H9 (cell line): ENCODE measurements at regions not wholly inside any gene's neighbourhood (a gene's known extent, or its start where the extent isn't known, plus 50 kb on each side); places are given as distances from the start of the nearest gene placed in this dataset.
A peak's percentile ranks its signal among the peaks of the same experiment; 100 is the strongest.

Experiments used
- DNase-seq: peaks from one replicate; pipeline ENCODE4 v3.0.0-alpha.2; 2017
- H2AFZ ChIP-seq: one replicate; pipeline ENCODE4 v1.6.1; 2013; ENCODE audit warnings: mild to moderate bottlenecking, low read length, control low read depth, moderate library complexity
- H2AK5ac ChIP-seq: 2 replicates; pipeline ENCODE4 v1.6.1; 2013; ENCODE audit warnings: low read length, control low read depth, mixed read lengths; ENCODE audit not compliant: insufficient read length
- H2BK120ac ChIP-seq: one replicate; pipeline ENCODE4 v1.6.1; 2013; ENCODE audit warnings: low read depth, mild to moderate bottlenecking, low read length, control low read depth, inconsistent platforms; ENCODE audit not compliant: poor library complexity, severe bottlenecking
- H2BK12ac ChIP-seq: 2 replicates; pipeline ENCODE4 v1.6.1; 2013; ENCODE audit warnings: low read length, control low read depth, mixed read lengths, low read depth; ENCODE audit not compliant: insufficient read length
- H2BK15ac ChIP-seq: 2 replicates; pipeline ENCODE4 v1.6.1; 2013; ENCODE audit warnings: low read depth, low read length, control low read depth
- H2BK20ac ChIP-seq: one replicate; pipeline ENCODE4 v1.6.1; 2013; ENCODE audit warnings: low read depth, mild to moderate bottlenecking, low read length, control low read depth, inconsistent platforms; ENCODE audit not compliant: poor library complexity, severe bottlenecking
- H2BK5ac ChIP-seq: 2 replicates; pipeline ENCODE4 v1.6.1; 2013; ENCODE audit warnings: low read length, control low read depth, mixed read lengths; ENCODE audit not compliant: insufficient read length
- H3K14ac ChIP-seq: 2 replicates; pipeline ENCODE4 v1.6.1; 2013; ENCODE audit warnings: low read length, control low read depth; ENCODE audit not compliant: insufficient read depth
- H3K18ac ChIP-seq: 2 replicates; pipeline ENCODE4 v1.6.1; 2013; ENCODE audit warnings: low read depth, mild to moderate bottlenecking, mixed read lengths, low read length, control low read depth; ENCODE audit not compliant: insufficient read length
- H3K23ac ChIP-seq: 2 replicates; pipeline ENCODE4 v1.6.1; 2013; ENCODE audit warnings: low read length, control low read depth, mixed read lengths, low read depth; ENCODE audit not compliant: insufficient read length
- H3K23me2 ChIP-seq: 2 replicates; pipeline ENCODE4 v1.6.1; 2013; ENCODE audit warnings: low read depth, mild to moderate bottlenecking, mixed read lengths, low read length, control low read depth; ENCODE audit not compliant: insufficient read length, poor library complexity, severe bottlenecking
- H3K27ac ChIP-seq: 2 replicates; pipeline ENCODE4 v1.5.1; 2013; ENCODE audit warnings: low read length, control low read depth, mixed read lengths, low read depth; ENCODE audit not compliant: insufficient read length
- H3K27me3 ChIP-seq: 2 replicates; pipeline ENCODE4 v1.6.1; 2013; ENCODE audit warnings: low read length, control low read depth, inconsistent platforms; ENCODE audit not compliant: insufficient read depth
- H3K4ac ChIP-seq: 2 replicates; pipeline ENCODE4 v1.6.1; 2013; ENCODE audit warnings: low read depth, mild to moderate bottlenecking, control low read depth, inconsistent platforms, low read length, moderate library complexity
- H3K4me1 ChIP-seq: 2 replicates; pipeline ENCODE4 v1.6.1; 2013; ENCODE audit warnings: low read length, control low read depth, inconsistent platforms; ENCODE audit not compliant: insufficient read depth
- H3K4me2 ChIP-seq: 2 replicates; pipeline ENCODE4 v1.6.1; 2013; ENCODE audit warnings: low read length, control low read depth, mixed read lengths; ENCODE audit not compliant: insufficient read length, insufficient read depth
- H3K56ac ChIP-seq: 2 replicates; pipeline ENCODE4 v1.6.1; 2013; ENCODE audit warnings: low read depth, mild to moderate bottlenecking, mixed read lengths, low read length, control low read depth; ENCODE audit not compliant: insufficient read length
- H3K79me1 ChIP-seq: 2 replicates; pipeline ENCODE4 v1.6.1; 2013; ENCODE audit warnings: low read depth, mild to moderate bottlenecking, moderate library complexity, low read length, control low read depth, inconsistent platforms; ENCODE audit not compliant: insufficient read depth, poor library complexity, severe bottlenecking
- H3K79me2 ChIP-seq: 2 replicates; pipeline ENCODE4 v1.6.1; 2013; ENCODE audit warnings: low read length, control low read depth, inconsistent platforms; ENCODE audit not compliant: insufficient read depth
- H3K9ac ChIP-seq: 2 replicates; pipeline ENCODE4 v1.6.1; 2013; ENCODE audit warnings: low read length, control low read depth, mixed read lengths; ENCODE audit not compliant: insufficient read length; ENCODE audit errors: extremely low read depth
- H3K9me3 ChIP-seq: one replicate; pipeline ENCODE4 v1.6.1; 2013; ENCODE audit warnings: low read depth, low read length, inconsistent platforms; ENCODE audit not compliant: control insufficient read depth
- H3T11ph ChIP-seq: one replicate; pipeline ENCODE4 v1.6.1; 2013; ENCODE audit warnings: mild to moderate bottlenecking, low read length, control low read depth, inconsistent platforms
- H4K20me1 ChIP-seq: one replicate; pipeline ENCODE4 v1.6.1; 2013; ENCODE audit not compliant: control insufficient read depth, insufficient read length, insufficient read depth
- H4K5ac ChIP-seq: 2 replicates; pipeline ENCODE4 v1.6.1; 2013; ENCODE audit warnings: low read depth, mild to moderate bottlenecking, mixed read lengths, low read length, control low read depth; ENCODE audit not compliant: insufficient read length
- H4K8ac ChIP-seq: replicated peaks from 2 replicates; pipeline ENCODE4 v1.6.1; 2013; ENCODE audit warnings: low read length, control low read depth, mixed read lengths, low read depth; ENCODE audit not compliant: insufficient read length
- H4K91ac ChIP-seq: 2 replicates; pipeline ENCODE4 v1.6.1; 2013; ENCODE audit warnings: low read depth, mild to moderate bottlenecking, moderate library complexity, mixed read lengths, low read length, control low read depth; ENCODE audit not compliant: insufficient read length
- H3K27ac Mint-ChIP-seq, 3 experiments: 2 replicates in 2 of 3; 3 replicates in 1 of 3; pipeline ENCODE4 v1.8.0; 2020 to 2021; ENCODE audit warnings: mixed read lengths in 3 of 3, mild to moderate bottlenecking in 1 of 3, moderate library complexity in 1 of 3
- H3K27me3 Mint-ChIP-seq: 2 replicates; pipeline ENCODE4 v1.8.0; 2021; ENCODE audit warnings: low read depth, mild to moderate bottlenecking, moderate library complexity, mixed read lengths
- H3K36me3 Mint-ChIP-seq, 3 experiments: 2 replicates in 2 of 3; 3 replicates in 1 of 3; pipeline ENCODE4 v1.8.0; 2020 to 2021; ENCODE audit warnings: low read depth in 3 of 3, mixed read lengths in 3 of 3; ENCODE audit not compliant: insufficient read depth in 1 of 3
- H3K4me1 Mint-ChIP-seq, 2 experiments: 2 replicates each; pipeline ENCODE4 v1.8.0; 2020; ENCODE audit warnings: mixed read lengths in 2 of 2
- H3K4me3 Mint-ChIP-seq, 2 experiments: 2 replicates in 1 of 2; 3 replicates in 1 of 2; pipeline ENCODE4 v1.8.0; 2020 to 2021; ENCODE audit warnings: mild to moderate bottlenecking in 2 of 2, mixed read lengths in 2 of 2, moderate library complexity in 1 of 2
- H3K9me3 Mint-ChIP-seq, 2 experiments: 2 replicates in 1 of 2; 3 replicates in 1 of 2; pipeline ENCODE4 v1.8.0; 2020; ENCODE audit warnings: mild to moderate bottlenecking in 2 of 2, mixed read lengths in 2 of 2, moderate library complexity in 1 of 2
- WGBS: extraction: QIAGEN DNeasy Blood & Tissue Kit; methylation state at CpG from one replicate; pipeline ENCODE4 v1.1.7; 2013; ENCODE audit warnings: missing lambda C conversion rate, low lambda C conversion rate, mixed read lengths; ENCODE audit not compliant: insufficient read length; ENCODE audit errors: extremely low coverage; 5-methylcytosine and 5-hydroxymethylcytosine counted together
- TF ChIP-seq, protein P1 (sequence below): fragments of 200-600 bp; sonication (generic); conservative IDR thresholded peaks from 3 replicates; pipeline ENCODE4 v1.8.0; 2021; ENCODE audit warnings: antibody characterized with exemption, mild to moderate bottlenecking

- Histone ChIP-seq H4K8ac (no peak overlapping the region), H2AFZ (no peak overlapping the region), H3K4ac (no peak overlapping the region), H3K23ac (no peak overlapping the region), H2BK20ac (no peak overlapping the region), H3K4me2 (peak overlapping the region; percentile 22), H3K27me3 (peaks cover 2% of the 10 kb centered on the region; the same call in 1 of the 2 replicates), H3K79me2 (no peaks in the 10 kb centered on the region), H4K20me1 (no peaks in the 10 kb centered on the region), H3K4me1 (peaks cover 13% of the 10 kb centered on the region), H3K56ac (no peak overlapping the region), H4K91ac (no peak overlapping the region), H2BK5ac (no peak overlapping the region), H3K27ac (no peak overlapping the region), H3K9ac (no peak overlapping the region), H3K14ac (no peak overlapping the region), H4K5ac (no peak overlapping the region), H3K18ac (no peak overlapping the region), H2BK15ac (no peak overlapping the region), H2AK5ac (no peak overlapping the region), H3K9me3 (no peaks in the 10 kb centered on the region), H2BK120ac (no peak overlapping the region), H3K23me2 (no peaks in the 10 kb centered on the region), H3T11ph (no peak overlapping the region), H3K79me1 (no peaks in the 10 kb centered on the region), H2BK12ac (no peak overlapping the region)
- TF ChIP-seq, protein P1, sequence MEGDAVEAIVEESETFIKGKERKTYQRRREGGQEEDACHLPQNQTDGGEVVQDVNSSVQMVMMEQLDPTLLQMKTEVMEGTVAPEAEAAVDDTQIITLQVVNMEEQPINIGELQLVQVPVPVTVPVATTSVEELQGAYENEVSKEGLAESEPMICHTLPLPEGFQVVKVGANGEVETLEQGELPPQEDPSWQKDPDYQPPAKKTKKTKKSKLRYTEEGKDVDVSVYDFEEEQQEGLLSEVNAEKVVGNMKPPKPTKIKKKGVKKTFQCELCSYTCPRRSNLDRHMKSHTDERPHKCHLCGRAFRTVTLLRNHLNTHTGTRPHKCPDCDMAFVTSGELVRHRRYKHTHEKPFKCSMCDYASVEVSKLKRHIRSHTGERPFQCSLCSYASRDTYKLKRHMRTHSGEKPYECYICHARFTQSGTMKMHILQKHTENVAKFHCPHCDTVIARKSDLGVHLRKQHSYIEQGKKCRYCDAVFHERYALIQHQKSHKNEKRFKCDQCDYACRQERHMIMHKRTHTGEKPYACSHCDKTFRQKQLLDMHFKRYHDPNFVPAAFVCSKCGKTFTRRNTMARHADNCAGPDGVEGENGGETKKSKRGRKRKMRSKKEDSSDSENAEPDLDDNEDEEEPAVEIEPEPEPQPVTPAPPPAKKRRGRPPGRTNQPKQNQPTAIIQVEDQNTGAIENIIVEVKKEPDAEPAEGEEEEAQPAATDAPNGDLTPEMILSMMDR, result no peak
- no peaks in the 10 kb centered on the region; a peak in 1 of 7 replicates for H3K36me3 Mint-ChIP-seq
- no CpG with 5 or more reads among the region's 4 CpGs for WGBS
- peak; percentile 58 for DNase-seq
- H3K4me3 Mint-ChIP-seq, result peak overlapping the region in 1 of 2 experiments; percentile 42; a peak in 2 of 5 replicates
- peaks cover 66% of the 10 kb centered on the region for H3K27me3 Mint-ChIP-seq
- H3K4me1 Mint-ChIP-seq, result peaks cover 52 to 63% of the 10 kb centered on the region in 2 experiments
- H3K9me3 Mint-ChIP-seq, result peaks cover 2 to 5% of the 10 kb centered on the region in 2 experiments; a peak in 3 of 5 replicates
- peak overlapping the region in 2 of 3 experiments; percentile 65 to 81; a peak in 3 of 7 replicates for H3K27ac Mint-ChIP-seq
Observed at GRCh38 chr16:5925850-5926249, 828.3 kb upstream of the EEF2KMT start.
